ENCODE measurements at regions not wholly inside any gene's neighbourhood (a gene's known extent, or its start where the extent isn't known, plus 50 kb on each side); places are given as distances from the start of the nearest gene placed in this dataset.

DNA sequence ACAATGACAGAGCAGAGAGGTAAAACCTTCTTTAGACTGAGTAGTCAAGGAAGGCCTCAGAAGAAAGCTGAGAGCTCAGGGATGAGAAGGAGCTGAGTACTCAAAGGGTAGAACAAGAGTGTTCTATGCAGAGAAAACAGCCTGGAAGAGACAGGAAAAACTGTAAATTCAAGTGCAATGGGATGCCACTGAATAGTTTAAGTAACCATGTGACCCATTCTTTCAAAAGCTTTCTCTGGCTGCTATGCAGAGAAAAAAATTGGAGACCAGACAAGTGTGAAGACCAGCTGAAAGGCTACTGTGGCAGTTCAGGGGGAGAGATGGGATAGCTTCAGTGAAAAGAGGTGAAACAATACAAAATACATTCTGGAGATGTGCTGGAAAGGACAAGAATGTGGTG lies 61.3 kb upstream of the RNF38 start:
- no peak for TF ChIP-seq POLR2A (IDR thresholded peaks at IDR 0.05; ENCODE audit: borderline replicate concordance, extremely low read depth, insufficient read depth, insufficient read length)
- no peak for TF ChIP-seq POLR2AphosphoS5 (IDR thresholded peaks at IDR 0.05; ENCODE audit: low read depth, low read length)
- TF ChIP-seq, protein P1, sequence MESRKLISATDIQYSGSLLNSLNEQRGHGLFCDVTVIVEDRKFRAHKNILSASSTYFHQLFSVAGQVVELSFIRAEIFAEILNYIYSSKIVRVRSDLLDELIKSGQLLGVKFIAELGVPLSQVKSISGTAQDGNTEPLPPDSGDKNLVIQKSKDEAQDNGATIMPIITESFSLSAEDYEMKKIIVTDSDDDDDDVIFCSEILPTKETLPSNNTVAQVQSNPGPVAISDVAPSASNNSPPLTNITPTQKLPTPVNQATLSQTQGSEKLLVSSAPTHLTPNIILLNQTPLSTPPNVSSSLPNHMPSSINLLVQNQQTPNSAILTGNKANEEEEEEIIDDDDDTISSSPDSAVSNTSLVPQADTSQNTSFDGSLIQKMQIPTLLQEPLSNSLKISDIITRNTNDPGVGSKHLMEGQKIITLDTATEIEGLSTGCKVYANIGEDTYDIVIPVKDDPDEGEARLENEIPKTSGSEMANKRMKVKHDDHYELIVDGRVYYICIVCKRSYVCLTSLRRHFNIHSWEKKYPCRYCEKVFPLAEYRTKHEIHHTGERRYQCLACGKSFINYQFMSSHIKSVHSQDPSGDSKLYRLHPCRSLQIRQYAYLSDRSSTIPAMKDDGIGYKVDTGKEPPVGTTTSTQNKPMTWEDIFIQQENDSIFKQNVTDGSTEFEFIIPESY (IDR thresholded peaks at IDR 0.05; ENCODE audit: extremely low read depth, insufficient replicate concordance, low read length) = no peak
- TF ChIP-seq, protein P2, sequence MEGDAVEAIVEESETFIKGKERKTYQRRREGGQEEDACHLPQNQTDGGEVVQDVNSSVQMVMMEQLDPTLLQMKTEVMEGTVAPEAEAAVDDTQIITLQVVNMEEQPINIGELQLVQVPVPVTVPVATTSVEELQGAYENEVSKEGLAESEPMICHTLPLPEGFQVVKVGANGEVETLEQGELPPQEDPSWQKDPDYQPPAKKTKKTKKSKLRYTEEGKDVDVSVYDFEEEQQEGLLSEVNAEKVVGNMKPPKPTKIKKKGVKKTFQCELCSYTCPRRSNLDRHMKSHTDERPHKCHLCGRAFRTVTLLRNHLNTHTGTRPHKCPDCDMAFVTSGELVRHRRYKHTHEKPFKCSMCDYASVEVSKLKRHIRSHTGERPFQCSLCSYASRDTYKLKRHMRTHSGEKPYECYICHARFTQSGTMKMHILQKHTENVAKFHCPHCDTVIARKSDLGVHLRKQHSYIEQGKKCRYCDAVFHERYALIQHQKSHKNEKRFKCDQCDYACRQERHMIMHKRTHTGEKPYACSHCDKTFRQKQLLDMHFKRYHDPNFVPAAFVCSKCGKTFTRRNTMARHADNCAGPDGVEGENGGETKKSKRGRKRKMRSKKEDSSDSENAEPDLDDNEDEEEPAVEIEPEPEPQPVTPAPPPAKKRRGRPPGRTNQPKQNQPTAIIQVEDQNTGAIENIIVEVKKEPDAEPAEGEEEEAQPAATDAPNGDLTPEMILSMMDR (IDR thresholded peaks at IDR 0.05 in 2 of 3, conservative IDR thresholded peaks at IDR 0.05 in 1 of 3; ENCODE audit: borderline replicate concordance in 1 of 3, insufficient read depth in 1 of 3, low read depth in 2 of 3, low read length in 2 of 3) = no peak
- no peak for TF ChIP-seq EZH2phosphoT487 (IDR thresholded peaks at IDR 0.05; ENCODE audit: borderline replicate concordance)
- no peak for TF ChIP-seq EZH2 (IDR thresholded peaks at IDR 0.05)
- no peak for TF ChIP-seq CEBPB (IDR thresholded peaks at IDR 0.05; ENCODE audit: low read depth)
- no peak for TF ChIP-seq RAD21 (IDR thresholded peaks at IDR 0.05; ENCODE audit: low read depth)
- no peak for TF ChIP-seq SRF (IDR thresholded peaks at IDR 0.05; ENCODE audit: low read depth)
- TF ChIP-seq, protein P3, sequence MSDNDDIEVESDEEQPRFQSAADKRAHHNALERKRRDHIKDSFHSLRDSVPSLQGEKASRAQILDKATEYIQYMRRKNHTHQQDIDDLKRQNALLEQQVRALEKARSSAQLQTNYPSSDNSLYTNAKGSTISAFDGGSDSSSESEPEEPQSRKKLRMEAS (IDR thresholded peaks at IDR 0.05) = no peak
- TF ChIP-seq EGR1 (IDR thresholded peaks at IDR 0.05; ENCODE audit: low read depth) = no peak

All from HCT116 (cell line).